Pancreas (tissue), 10 donors: ENCODE measurements at regions not wholly inside any gene's neighbourhood (a gene's known extent, or its start where the extent isn't known, plus 50 kb on each side); places are given as distances from the start of the nearest gene placed in this dataset.

Experiments used
- ATAC-seq, 4 donors: fragments of 200-7000 bp; cut with Tn5 transposase; one replicate each; pipeline versions ENCODE4 v1.8.0 to v1.9.1; 2020; ENCODE audit warnings: mild to moderate bottlenecking in 4 of 4, moderate library complexity in 4 of 4
- DNase-seq, 6 donors: peaks; one replicate each; pipeline ENCODE4 v3.0.0-alpha.2; 2020
- FAIRE-seq: peaks from 2 replicates; lab custom pipeline; 2012; peaks lifted over from hg19 to GRCh38; lab: Jason Lieb, UNC
- H3K27ac ChIP-seq, 4 donors: fragments of 200-600 bp; sonication (generic); 1 replicate in 3 of 4; 2 replicates in 1 of 4; pipeline versions ENCODE4 v1.5.0 to v1.8.0; 2020
- H3K27me3 ChIP-seq, 4 donors: fragments of 200-600 bp; one replicate each; pipeline ENCODE4 v1.8.0; 2021
- H3K36me3 ChIP-seq, 3 donors: fragments of 200-600 bp; sonication (generic) in 1 of 3; one replicate each; pipeline versions ENCODE4 v1.5.0 to v1.8.0; 2020 to 2021
- H3K4me1 ChIP-seq, 3 donors: fragments of 200-600 bp; one replicate each; pipeline ENCODE4 v1.8.0; 2021
- H3K4me3 ChIP-seq, 4 donors: fragments of 200-600 bp; sonication (generic) in 2 of 4; one replicate each; pipeline versions ENCODE4 v1.5.0 to v1.8.0; 2020 to 2021
- H3K9me3 ChIP-seq, 4 donors: fragments of 200-600 bp; one replicate each; pipeline ENCODE4 v1.8.0; 2021
- CTCF ChIP-seq, 4 donors: fragments of 200-600 bp; sonication (generic) in 3 of 4; IDR thresholded peaks; one replicate each; pipeline versions ENCODE4 v1.5.0 to v1.8.0; 2021; ENCODE audit warnings: antibody characterized with exemption in 4 of 4
- WGBS, 2 donors: extraction: QIAGEN DNeasy Blood & Tissue Kit; methylation state at CpG; one replicate each; pipeline ENCODE4 v1.1.7; 2013; 5-methylcytosine and 5-hydroxymethylcytosine counted together
- intact Hi-C, 3 donors: fragments of 100-400 bp; cut with DNase I; formaldehyde crosslinking; loops; one replicate each; pipeline versions ENCODE4 v1.11.1 to v1.14.2; 2022
- donor health status: healthy with polysubstance abuse.
- donor health status: DM: no; HTN: no; CAD: no; lungs with moderate emphysema.
- donor health status: DM: no; HTN: no; CAD: no.
- donor health status: control.
- donor health status: control.
- donor health status: Bipolar disorder and iron deficiency.
- donor health status: DM: yes; HTN: yes; CAD: no.
- donor health status: DM: no; HTN: no; CAD: no.
- donor health status: DM: no; HTN: no; CAD: no.
- donor health status: DM: yes; HTN: yes; CAD: no.

- Histone ChIP-seq H3K27ac (no peak overlapping the region), H3K4me3 (no peak overlapping the region)
- peak in 2 of 4 donors; percentile 37 to 48 for ATAC-seq
Observed at GRCh38 chr3:191997093-191997492, 536.1 kb downstream of the PYDC2 start.

GRCh38 chr3:191997579-191998268 lies 536.8 kb downstream of the PYDC2 start:
- 40 to 48% methylated on average over 1 of the region's 1 CpG for WGBS, 2 donors
- DNase-seq (no peak), FAIRE-seq (no peak), ATAC-seq (no peak)
- intact Hi-C loops: no loop called here
- Histone ChIP-seq H3K4me3 (no peak overlapping the region), H3K9me3 (no peaks in the 10 kb centered on the region), H3K27ac (no peak overlapping the region), H3K4me1 (no peaks in the 10 kb centered on the region), H3K27me3 (no peaks in the 10 kb centered on the region), H3K36me3 (no peaks in the 10 kb centered on the region)
- no peak for TF ChIP-seq CTCF (IDR thresholded peaks at IDR 0.05)

More at GRCh38 chr3:191997093-191997492, 536.1 kb downstream of the PYDC2 start:
- Histone ChIP-seq H3K4me1 (no peaks in the 10 kb centered on the region), H3K27me3 (no peaks in the 10 kb centered on the region), H3K36me3 (no peaks in the 10 kb centered on the region), H3K9me3 (no peaks in the 10 kb centered on the region)
- DNase-seq (no peak), FAIRE-seq (no peak)
- TF ChIP-seq CTCF (IDR thresholded peaks at IDR 0.05): no peak
- intact Hi-C loops: no loop called here

- no peak for FAIRE-seq
- intact Hi-C loops: no loop called here
- Histone ChIP-seq H3K27ac (no peak overlapping the region), H3K9me3 (no peaks in the 10 kb centered on the region), H3K4me3 (no peak overlapping the region), H3K27me3 (no peaks in the 10 kb centered on the region), H3K36me3 (no peaks in the 10 kb centered on the region), H3K4me1 (no peaks in the 10 kb centered on the region)
- WGBS, 2 donors: 20 to 47% methylated on average over 2 of the region's 2 CpGs
- DNase-seq: no peak
- no peak for TF ChIP-seq CTCF (IDR thresholded peaks at IDR 0.05)
- ATAC-seq: no peak
Observed at GRCh38 chr3:192001218-192001617, 540.3 kb downstream of the PYDC2 start.

- Histone ChIP-seq H3K9me3 (no peaks in the 10 kb centered on the region), H3K27ac (no peak overlapping the region), H3K36me3 (no peaks in the 10 kb centered on the region), H3K4me3 (no peak overlapping the region), H3K27me3 (no peaks in the 10 kb centered on the region), H3K4me1 (no peaks in the 10 kb centered on the region)
- no peak for ATAC-seq
- intact Hi-C loops: no loop called here
- TF ChIP-seq CTCF (IDR thresholded peaks at IDR 0.05): no peak
- DNase-seq: no peak
- FAIRE-seq: no peak
- WGBS, 2 donors: 6 to 8% methylated on average over 1 of the region's 1 CpG
Observed at GRCh38 chr3:192005989-192006388, 545.0 kb downstream of the PYDC2 start.

- TF ChIP-seq CTCF (IDR thresholded peaks at IDR 0.05): no peak
- no peaks in the 10 kb centered on the region for H3K9me3 ChIP-seq
- 63 to 72% methylated on average over 2 of the region's 2 CpGs for WGBS, 2 donors
- ATAC-seq (no peak), DNase-seq (no peak), FAIRE-seq (no peak)
- no peaks in the 10 kb centered on the region for H3K4me1 ChIP-seq
- H3K27ac ChIP-seq: no peak overlapping the region
- intact Hi-C loops: no loop called here
- no peaks in the 10 kb centered on the region for H3K36me3 ChIP-seq
- H3K27me3 ChIP-seq: no peaks in the 10 kb centered on the region
- no peak overlapping the region for H3K4me3 ChIP-seq
Observed at GRCh38 chr3:192009903-192010302, 548.9 kb downstream of the PYDC2 start.
